Stimulated activated CD4-positive, alpha-beta T cell treated with anti-CD3 and anti-CD28 coated beads, Interleukin-2, amount 100 ng/mL, for 48 hours (primary cell): ENCODE measurements at regions not wholly inside any gene's neighbourhood (a gene's known extent, or its start where the extent isn't known, plus 50 kb on each side); places are given as distances from the start of the nearest gene placed in this dataset.

Experiments
- DNase-seq, 2 donors: peaks; one replicate each; pipeline ENCODE4 v3.0.0-alpha.2; 2020

GRCh38 chr22:26975865-26976264 lies 318.5 kb downstream of the MIAT start:
- DNase-seq: no peak

GRCh38 chr22:26977741-26978376 lies 320.5 kb downstream of the MIAT start:
- DNase-seq: no peak

- DNase-seq: no peak
Measured at GRCh38 chr22:26979294-26979693, 321.9 kb downstream of the MIAT start.

GRCh38 chr22:26981111-26981510 lies 323.7 kb downstream of the MIAT start:
- DNase-seq: no peak

GRCh38 chr22:26981541-26981940 lies 324.2 kb downstream of the MIAT start:
- DNase-seq: no peak

- no peak for DNase-seq
Measured at GRCh38 chr22:26983311-26983710, 325.9 kb downstream of the MIAT start.

- DNase-seq: no peak
Measured at GRCh38 chr22:26985206-26985605, 327.8 kb downstream of the MIAT start.

GRCh38 chr22:26985931-26986782 lies 328.8 kb downstream of the MIAT start:
- DNase-seq: no peak

GRCh38 chr22:26986884-26987283 lies 329.5 kb downstream of the MIAT start:
- no peak for DNase-seq

- no peak for DNase-seq
Measured at GRCh38 chr22:26990503-26991189, 333.3 kb downstream of the MIAT start.

- no peak for DNase-seq
Measured at GRCh38 chr22:26992556-26992955, 335.2 kb downstream of the MIAT start.

- no peak for DNase-seq
Measured at GRCh38 chr22:26993886-26994285, 336.5 kb downstream of the MIAT start.

GRCh38 chr22:26994801-26995200 lies 337.4 kb downstream of the MIAT start:
- DNase-seq: no peak

- DNase-seq: no peak
Measured at GRCh38 chr22:26995235-26995634, 337.8 kb downstream of the MIAT start.

GRCh38 chr22:26996154-26996553 lies 338.8 kb downstream of the MIAT start:
- no peak for DNase-seq

- no peak for DNase-seq
Measured at GRCh38 chr22:26998129-26998528, 340.7 kb downstream of the MIAT start.

- no peak for DNase-seq
Measured at GRCh38 chr22:26998716-26999115, 341.3 kb downstream of the MIAT start.

GRCh38 chr22:27003297-27003696 lies 345.9 kb downstream of the MIAT start:
- DNase-seq: no peak

GRCh38 chr22:27004434-27004833 lies 347.0 kb downstream of the MIAT start:
- no peak for DNase-seq

GRCh38 chr22:27008454-27008853 lies 351.1 kb downstream of the MIAT start:
- DNase-seq: no peak

GRCh38 chr22:27011133-27011532 lies 353.7 kb downstream of the MIAT start:
- no peak for DNase-seq

GRCh38 chr22:27011717-27012116 lies 354.3 kb downstream of the MIAT start:
- DNase-seq: no peak

- no peak for DNase-seq
Measured at GRCh38 chr22:27019827-27020226, 362.4 kb downstream of the MIAT start.
